A673 (cell line): ENCODE measurements at regions not wholly inside any gene's neighbourhood (a gene's known extent, or its start where the extent isn't known, plus 50 kb on each side); places are given as distances from the start of the nearest gene placed in this dataset.

ENCODE experiments used
- BruUV-seq: library from RNA; stranded (reverse); fragments of 400-500 nt; replicated peaks from 2 replicates; lab custom pipeline; 2021; lab: Mats Ljungman, UMichigan
- CTCF ChIA-PET: fragments of 300-600 bp; sonication (Branson Sonifier 250); formaldehyde crosslinking; loops from one replicate; lab custom pipeline; 2022; ENCODE audit warnings: antibody characterized with exemption; lab: Charles Lee
- POLR2A ChIA-PET: fragments of 300-600 bp; sonication (Branson Sonifier 250); formaldehyde crosslinking; loops from one replicate; lab custom pipeline; 2022; ENCODE audit warnings: antibody characterized with exemption; ENCODE audit not compliant: low non-redundant PET; lab: Charles Lee
- DNase-seq: peaks from one replicate; pipeline ENCODE4 v3.0.0-alpha.2; 2015; ENCODE audit warnings: low spot score
- H3K27ac ChIP-seq: fragments of 200-600 bp; sonication (generic); 2 replicates; pipeline ENCODE4 v1.5.1; 2016; ENCODE audit warnings: mixed run types, low read depth, mild to moderate bottlenecking, mixed read lengths, antibody characterized with exemption, low read length; ENCODE audit not compliant: poor library complexity, severe bottlenecking
- H3K27me3 ChIP-seq: fragments of 200-600 bp; sonication (generic); replicated peaks from 2 replicates; pipeline ENCODE4 v1.6.1; 2017; ENCODE audit warnings: mixed run types, low read depth, mild to moderate bottlenecking, mixed read lengths, antibody characterized with exemption, low read length; ENCODE audit not compliant: insufficient read depth, poor library complexity
- H3K36me3 ChIP-seq: fragments of 200-600 bp; sonication (generic); 2 replicates; pipeline ENCODE4 v1.6.1; 2016; ENCODE audit warnings: mixed run types, mild to moderate bottlenecking, mixed read lengths, antibody characterized with exemption, low read length; ENCODE audit not compliant: insufficient read depth, poor library complexity, severe bottlenecking
- H3K4me1 ChIP-seq: fragments of 200-600 bp; sonication (generic); 2 replicates; pipeline ENCODE4 v1.6.1; 2017; ENCODE audit warnings: mixed run types, mild to moderate bottlenecking, mixed read lengths, antibody characterized with exemption, low read length; ENCODE audit not compliant: insufficient read depth, poor library complexity, severe bottlenecking
- H3K4me3 ChIP-seq: fragments of 200-600 bp; sonication (generic); 2 replicates; pipeline ENCODE4 v1.5.1; 2016; ENCODE audit warnings: low read depth, mixed run types, mild to moderate bottlenecking, mixed read lengths, low read length; ENCODE audit not compliant: poor library complexity, severe bottlenecking
- H3K9me3 ChIP-seq: fragments of 200-600 bp; sonication (generic); 2 replicates; pipeline ENCODE4 v1.6.1; 2016; ENCODE audit warnings: mixed run types, low read depth, mild to moderate bottlenecking, mixed read lengths, antibody characterized with exemption, low read length; ENCODE audit not compliant: poor library complexity, severe bottlenecking
- CTCF ChIP-seq: fragments of 300-800, 200-600 bp; sonication (generic); conservative IDR thresholded peaks from 2 replicates; pipeline ENCODE4 v1.5.1; 2017; ENCODE audit warnings: low read depth, mild to moderate bottlenecking, antibody characterized with exemption, low read length, moderate library complexity, mixed read lengths
- EZH2 ChIP-seq: fragments of 200-600 bp; sonication (generic); IDR thresholded peaks from 2 replicates; pipeline ENCODE4 v1.6.1; 2017; ENCODE audit warnings: borderline replicate concordance, low read depth, mild to moderate bottlenecking, mixed read lengths, antibody characterized with exemption, low read length; ENCODE audit not compliant: poor library complexity, severe bottlenecking
- intact Hi-C: fragments of 100-400 bp; cut with micrococcal nuclease; formaldehyde crosslinking; loops from one replicate; pipeline ENCODE4 v1.10.0; 2022; ENCODE audit not compliant: unreplicated experiment

GRCh38 chr15:94032571-94032970, 198.8 kb upstream of the MCTP2 start:
- H3K4me1 ChIP-seq, result no peaks in the 10 kb centered on the region
- ChIA-PET CTCF (no interaction called here), POLR2A (no interaction called here)
- no peak for TF ChIP-seq EZH2
- TF ChIP-seq CTCF, result no peak
- intact Hi-C loops, result no loop called here
- no peaks in the 10 kb centered on the region for H3K27me3 ChIP-seq
- no peak overlapping the region for H3K4me3 ChIP-seq
- no peaks in the 10 kb centered on the region for H3K36me3 ChIP-seq
- H3K27ac ChIP-seq, result no peak overlapping the region
- H3K9me3 ChIP-seq, result no peaks in the 10 kb centered on the region
- BruUV-seq, result no TSS peak
- DNase-seq, result no peak

- POLR2A ChIA-PET, result no interaction called here
- no peak overlapping the region for H3K27ac ChIP-seq
- no peak overlapping the region for H3K4me3 ChIP-seq
- no peaks in the 10 kb centered on the region for H3K9me3 ChIP-seq
- H3K27me3 ChIP-seq, result no peaks in the 10 kb centered on the region
- H3K4me1 ChIP-seq, result peaks cover 2% of the 10 kb centered on the region
- TF ChIP-seq EZH2, result no peak
- TF ChIP-seq CTCF, result no peak
- CTCF ChIA-PET, result no interaction called here
- BruUV-seq, result no TSS peak
- H3K36me3 ChIP-seq, result no peaks in the 10 kb centered on the region
- intact Hi-C loops, result no loop called here
- DNase-seq, result no peak
These were observed 200.3 kb upstream of the MCTP2 start for GRCh38 chr15:94031072-94031471.

- no peak for DNase-seq
- Histone ChIP-seq H3K4me1 (peaks cover 2% of the 10 kb centered on the region), H3K9me3 (no peaks in the 10 kb centered on the region), H3K36me3 (no peaks in the 10 kb centered on the region), H3K27me3 (no peaks in the 10 kb centered on the region), H3K27ac (no peak overlapping the region), H3K4me3 (no peak overlapping the region)
- ChIA-PET POLR2A (no interaction called here), CTCF (no interaction called here)
- intact Hi-C loops, result no loop called here
- no TSS peak for BruUV-seq
- TF ChIP-seq CTCF (no peak), EZH2 (no peak)
These were observed 201.9 kb upstream of the MCTP2 start for GRCh38 chr15:94029495-94029894.
